MCF 10A (cell line): ENCODE measurements at regions not wholly inside any gene's neighbourhood (a gene's known extent, or its start where the extent isn't known, plus 50 kb on each side); places are given as distances from the start of the nearest gene placed in this dataset.

ENCODE experiments used
- BruUV-seq: library from RNA; stranded (reverse); fragments of 400-500 nt; replicated peaks from 2 replicates; lab custom pipeline; 2021; lab: Mats Ljungman, UMichigan
- CTCF ChIA-PET: fragments of 300-600 bp; sonication (Branson Sonifier 250); formaldehyde crosslinking; extraction: SDS; loops from one replicate; lab custom pipeline; 2021; ENCODE audit warnings: antibody characterized with exemption, inconsistent platforms; lab: Yijun Ruan, JAX
- POLR2A ChIA-PET: fragments of 300-600, 350-650 bp; sonication (Branson Sonifier 250); formaldehyde crosslinking; extraction: SDS; loops from one replicate; lab custom pipeline; 2020; ENCODE audit warnings: antibody characterized with exemption, inconsistent platforms; lab: Yijun Ruan, JAX
- DNase-seq: peaks from one replicate; pipeline ENCODE4 v3.0.0-alpha.2; 2018; ENCODE audit not compliant: unreplicated experiment
- H3K27ac Mint-ChIP-seq: one replicate; pipeline ENCODE4 v1.8.0; 2022; ENCODE audit warnings: mild to moderate bottlenecking, low read depth, mixed read lengths; ENCODE audit not compliant: unreplicated experiment
- H3K27me3 Mint-ChIP-seq: one replicate; pipeline ENCODE4 v1.8.0; 2022; ENCODE audit warnings: mixed read lengths; ENCODE audit not compliant: insufficient read depth, unreplicated experiment
- H3K36me3 Mint-ChIP-seq: one replicate; pipeline ENCODE4 v1.8.0; 2022; ENCODE audit warnings: mild to moderate bottlenecking, moderate library complexity, mixed read lengths; ENCODE audit not compliant: insufficient read depth, unreplicated experiment
- H3K4me1 Mint-ChIP-seq: one replicate; pipeline ENCODE4 v1.8.0; 2022; ENCODE audit warnings: mixed read lengths; ENCODE audit not compliant: insufficient read depth, unreplicated experiment
- H3K4me3 Mint-ChIP-seq: one replicate; pipeline ENCODE4 v1.8.0; 2022; ENCODE audit warnings: mild to moderate bottlenecking, moderate library complexity, mixed read lengths; ENCODE audit not compliant: unreplicated experiment
- H3K9me3 Mint-ChIP-seq: one replicate; pipeline ENCODE4 v1.8.0; 2022; ENCODE audit warnings: mixed read lengths; ENCODE audit not compliant: unreplicated experiment
- CTCF ChIP-seq: fragments of 200-600 bp; IDR thresholded peaks from one replicate; pipeline ENCODE4 v1.8.0; 2022; ENCODE audit warnings: antibody characterized with exemption, mild to moderate bottlenecking; ENCODE audit not compliant: unreplicated experiment
- intact Hi-C: fragments of 100-400 bp; cut with micrococcal nuclease; formaldehyde crosslinking; loops from 2 replicates; pipeline ENCODE4 v1.14.1; 2022

GRCh38 chr6:170124836-170125235 is 166.0 kb downstream of the DLL1 start:
- H3K27me3 Mint-ChIP-seq = no peaks in the 10 kb centered on the region
- peak; percentile 54 for DNase-seq
- peaks cover 7% of the 10 kb centered on the region for H3K9me3 Mint-ChIP-seq
- ChIA-PET CTCF (no interaction called here), POLR2A (interaction anchor here (1.0 to 1.9 kb wide), 3 partner anchors 55 to 101 kb away, joined by 4 to 8 read pairs (median 6); no protein-coding TSS in a partner anchor)
- H3K27ac Mint-ChIP-seq = no peak overlapping the region
- H3K4me3 Mint-ChIP-seq = no peak overlapping the region
- intact Hi-C loops = no loop called here
- no TSS peak for BruUV-seq
- H3K36me3 Mint-ChIP-seq = peaks cover 6% of the 10 kb centered on the region
- peaks cover 11% of the 10 kb centered on the region for H3K4me1 Mint-ChIP-seq
- TF ChIP-seq CTCF = no peak

- Mint-ChIP-seq H3K36me3 (peaks cover 6% of the 10 kb centered on the region), H3K4me3 (no peak overlapping the region), H3K4me1 (peaks cover 5% of the 10 kb centered on the region), H3K27ac (no peak overlapping the region), H3K27me3 (no peaks in the 10 kb centered on the region), H3K9me3 (peaks cover 7% of the 10 kb centered on the region)
- BruUV-seq = no TSS peak
- intact Hi-C loops = no loop called here
- no peak for DNase-seq
- ChIA-PET CTCF (interaction anchor here (1.0 kb wide), 1 partner anchor 15 kb away, joined by 3 read pairs; no protein-coding TSS in a partner anchor), POLR2A (interaction anchor here (0.7 to 1.9 kb wide), 4 partner anchors 56 to 160 kb away, joined by 3 to 8 read pairs (median 5); no protein-coding TSS in a partner anchor)
- no peak for TF ChIP-seq CTCF
These were observed 166.7 kb downstream of the DLL1 start for GRCh38 chr6:170124150-170124549.

- ChIA-PET POLR2A (no interaction called here), CTCF (interaction anchor here (0.5 kb wide), 1 partner anchor 106 kb away, joined by 3 read pairs; no protein-coding TSS in a partner anchor)
- Mint-ChIP-seq H3K4me1 (peaks cover 5% of the 10 kb centered on the region), H3K4me3 (no peak overlapping the region), H3K27ac (no peak overlapping the region), H3K9me3 (peaks cover 7% of the 10 kb centered on the region), H3K36me3 (peaks cover 6% of the 10 kb centered on the region), H3K27me3 (no peaks in the 10 kb centered on the region)
- TF ChIP-seq CTCF = no peak
- intact Hi-C loops = no loop called here
- no TSS peak for BruUV-seq
- peak; percentile 38 for DNase-seq
These were observed 168.2 kb downstream of the DLL1 start for GRCh38 chr6:170122651-170123050.

GRCh38 chr6:170117111-170117972 is 173.5 kb downstream of the DLL1 start:
- no peak overlapping the region for H3K27ac Mint-ChIP-seq
- H3K4me1 Mint-ChIP-seq = no peaks in the 10 kb centered on the region
- ChIA-PET CTCF (interaction anchor here (0.8 kb wide), 1 partner anchor 143 kb away, joined by 3 read pairs; no protein-coding TSS in a partner anchor), POLR2A (no interaction called here)
- TF ChIP-seq CTCF = no peak
- H3K9me3 Mint-ChIP-seq = peaks cover 7% of the 10 kb centered on the region
- DNase-seq = no peak
- intact Hi-C loops = no loop called here
- H3K27me3 Mint-ChIP-seq = peaks cover 25% of the 10 kb centered on the region
- H3K4me3 Mint-ChIP-seq = no peak overlapping the region
- no TSS peak for BruUV-seq
- peaks cover under 1% of the 10 kb centered on the region for H3K36me3 Mint-ChIP-seq
